ENCODE measurements at regions not wholly inside any gene's neighbourhood (a gene's known extent, or its start where the extent isn't known, plus 50 kb on each side); places are given as distances from the start of the nearest gene placed in this dataset.
A peak's percentile ranks its signal among the peaks of the same experiment; 100 is the strongest.

DNA sequence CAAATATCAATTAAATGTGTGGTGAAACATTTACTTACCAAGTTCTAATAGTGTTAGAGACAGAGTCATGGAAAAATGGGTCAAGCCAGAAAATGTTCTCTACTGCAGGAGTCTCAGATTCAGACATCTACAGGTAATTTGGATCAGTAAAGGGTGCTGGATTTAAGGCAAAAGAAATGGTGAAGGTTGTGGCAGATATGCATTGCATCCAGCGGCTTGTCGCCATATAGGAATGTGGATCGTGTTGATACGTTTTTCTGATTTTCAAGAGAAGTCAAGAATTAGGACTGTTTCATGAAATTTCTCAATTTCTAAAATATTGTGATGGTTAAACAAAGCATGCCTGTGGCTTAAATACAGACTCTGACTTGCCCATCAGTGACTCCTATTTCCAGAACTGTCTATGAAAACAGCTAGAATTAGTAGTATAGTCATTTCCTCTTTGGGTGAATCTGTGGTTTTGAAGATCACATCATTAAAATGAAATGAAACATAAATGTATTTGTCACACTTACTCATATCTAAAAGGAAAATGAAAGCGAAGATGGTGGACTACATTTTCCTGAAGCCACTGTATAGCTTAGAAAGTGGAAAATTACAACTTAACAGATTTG, 110.1 kb upstream of the VEGFC start:
- DNase-seq (ENCODE audit: low read depth): peak; percentile 84

DNA sequence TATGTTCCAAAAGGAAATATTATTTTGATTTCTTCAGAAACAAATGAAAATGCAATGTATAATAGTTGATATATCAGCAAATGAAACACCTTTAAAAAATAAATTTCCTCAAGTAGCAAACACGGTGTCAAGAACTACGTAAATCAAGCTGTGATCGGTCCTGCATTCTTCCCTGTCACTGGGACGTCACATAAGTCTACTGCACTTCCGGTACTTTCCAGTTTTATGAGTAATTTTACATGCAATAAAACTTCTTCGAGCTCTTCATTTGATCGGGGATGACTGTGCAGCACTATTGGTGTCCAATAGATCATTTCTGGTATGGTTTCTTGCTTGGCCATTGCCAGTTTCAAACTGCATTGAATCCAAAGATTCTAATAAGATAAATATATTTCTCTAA, 114.0 kb upstream of the VEGFC start:
- DNase-seq (ENCODE audit: low read depth): no peak

GRCh38 chr4:176910646-176911045, 117.9 kb upstream of the VEGFC start:
- no peak for DNase-seq (ENCODE audit: low read depth)

DNA sequence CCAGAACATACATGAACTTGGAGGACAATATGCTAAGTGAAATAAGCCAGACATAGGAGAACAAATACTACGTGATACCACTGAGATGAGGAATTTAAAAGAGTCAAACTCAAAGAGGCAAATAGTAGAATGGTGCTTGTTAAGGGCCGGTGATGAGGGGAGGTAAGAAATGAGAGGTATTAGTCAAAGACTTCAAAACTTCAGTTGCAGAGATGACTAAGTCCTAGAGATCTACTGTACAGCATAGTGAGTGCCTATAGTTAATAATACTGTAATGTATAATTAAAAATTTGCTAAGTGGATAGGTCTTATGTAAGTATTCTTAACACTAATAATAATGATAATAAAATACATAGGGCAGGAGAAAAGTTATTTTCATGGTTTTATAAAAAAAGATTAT, 126.9 kb upstream of the VEGFC start:
- no peak for DNase-seq (ENCODE audit: low read depth)

- DNase-seq (ENCODE audit: low read depth): peak; percentile 66
Measured at GRCh38 chr4:176920694-176921093, 128.0 kb upstream of the VEGFC start.

- no peak for DNase-seq (ENCODE audit: low read depth)
Measured at GRCh38 chr4:176921256-176921655, 128.5 kb upstream of the VEGFC start.

- DNase-seq (ENCODE audit: low read depth): no peak
Measured at GRCh38 chr4:176924238-176924637, 131.5 kb upstream of the VEGFC start.

- no peak for DNase-seq (ENCODE audit: low read depth)
Measured at GRCh38 chr4:176925962-176926361, 133.2 kb upstream of the VEGFC start.

DNA sequence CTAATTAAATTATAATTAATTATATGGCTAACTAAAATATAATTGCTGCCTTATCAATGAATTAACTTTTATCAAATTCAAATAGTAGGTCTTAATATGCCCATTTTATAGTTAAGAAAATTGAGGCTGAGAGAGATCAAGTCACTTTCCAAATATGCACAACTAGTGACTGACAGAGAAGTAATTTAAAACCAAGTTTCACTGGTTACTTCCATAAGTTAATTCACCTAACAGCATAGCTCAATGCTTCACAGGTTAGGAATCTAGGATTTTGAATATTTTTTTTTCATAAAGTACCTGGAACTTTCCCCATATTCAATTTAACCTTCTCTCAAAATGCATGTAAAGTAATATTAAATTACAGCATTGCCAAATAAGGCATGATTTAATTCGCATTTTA, 134.4 kb upstream of the VEGFC start:
- no peak for DNase-seq (ENCODE audit: low read depth)

DNA sequence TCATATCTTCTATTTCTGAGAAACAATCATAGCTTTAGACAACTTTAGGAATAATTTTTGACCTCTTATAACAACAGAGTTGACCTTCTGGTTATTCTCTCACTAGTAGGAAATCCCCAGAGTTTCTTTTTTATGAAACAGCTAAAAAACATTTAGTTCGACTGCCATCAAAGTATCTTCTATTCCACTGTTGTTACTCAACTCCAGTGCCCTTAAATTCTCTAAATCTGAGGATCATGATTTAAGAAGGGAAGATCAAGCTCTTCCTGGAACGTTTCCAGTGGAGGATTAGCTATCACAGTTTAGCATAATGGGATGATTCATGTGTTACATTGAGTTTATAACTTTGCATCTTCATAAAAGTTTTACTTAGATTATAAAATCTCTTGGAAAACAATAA, 134.9 kb upstream of the VEGFC start:
- peak; percentile 94 for DNase-seq (ENCODE audit: low read depth)

DNA sequence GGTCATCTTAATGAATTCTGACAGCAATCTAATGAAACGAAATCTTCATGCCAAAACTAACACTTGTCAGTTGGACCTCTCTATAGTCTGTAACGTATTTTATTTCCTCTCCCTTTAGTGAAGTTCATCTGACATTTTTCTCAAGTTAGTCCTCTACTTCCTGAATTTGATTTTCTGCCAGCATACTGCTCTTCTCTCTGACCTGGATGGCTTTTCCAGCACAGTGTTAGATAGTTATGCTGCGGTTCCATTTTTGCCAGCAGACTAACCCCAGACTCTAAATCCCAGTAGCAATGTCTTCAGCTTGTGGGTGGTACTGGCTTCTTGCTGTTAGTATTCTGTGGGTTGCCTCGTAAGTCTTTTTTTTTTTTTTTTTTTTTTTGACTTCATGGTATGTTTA, 146.7 kb upstream of the VEGFC start:
- peak; percentile 19 for DNase-seq (ENCODE audit: low read depth)

- DNase-seq (ENCODE audit: low read depth): no peak
Measured at GRCh38 chr4:176945334-176945733, 152.6 kb upstream of the VEGFC start.

GRCh38 chr4:176949029-176949428, 156.3 kb upstream of the VEGFC start:
- no peak for DNase-seq (ENCODE audit: low read depth)

- DNase-seq (ENCODE audit: low read depth): no peak
Measured at GRCh38 chr4:176953021-176953420, 160.3 kb upstream of the VEGFC start.

DNA sequence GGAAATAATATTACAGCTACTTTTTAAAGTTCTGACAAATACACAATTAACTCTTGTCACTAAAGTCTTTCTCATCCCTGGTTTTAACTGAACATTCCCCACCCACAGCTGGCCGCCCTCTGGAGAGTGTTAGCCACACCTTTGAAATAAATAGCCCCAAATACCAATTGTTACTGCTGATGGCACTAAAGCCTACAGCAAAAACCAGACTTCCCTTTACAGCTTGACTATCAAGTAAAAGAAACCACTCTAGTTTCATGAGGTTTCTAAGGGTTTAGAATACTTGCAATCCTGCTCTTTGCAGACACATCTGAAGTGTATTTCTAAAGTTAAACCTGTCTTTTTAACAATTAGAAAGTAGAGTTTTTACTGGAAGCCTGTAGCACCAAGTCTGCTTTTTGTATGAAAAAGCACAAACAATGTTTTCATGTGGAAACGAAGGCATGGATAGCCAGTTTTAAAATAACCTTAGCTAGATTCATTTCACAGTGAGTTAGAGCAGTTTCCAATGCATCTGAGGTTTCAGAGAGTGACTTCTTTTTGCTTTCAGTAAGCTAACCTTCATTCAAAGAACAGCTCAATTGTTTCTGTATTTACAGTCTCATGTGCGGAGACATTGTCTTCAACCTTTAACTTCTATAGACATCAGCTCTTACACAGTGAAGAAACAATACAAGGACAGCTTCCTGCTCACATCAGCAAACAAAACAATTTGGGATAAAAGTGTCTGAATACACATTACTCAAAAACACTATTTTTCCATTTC, 164.8 kb upstream of the VEGFC start:
- DNase-seq (ENCODE audit: low read depth): no peak

DNA sequence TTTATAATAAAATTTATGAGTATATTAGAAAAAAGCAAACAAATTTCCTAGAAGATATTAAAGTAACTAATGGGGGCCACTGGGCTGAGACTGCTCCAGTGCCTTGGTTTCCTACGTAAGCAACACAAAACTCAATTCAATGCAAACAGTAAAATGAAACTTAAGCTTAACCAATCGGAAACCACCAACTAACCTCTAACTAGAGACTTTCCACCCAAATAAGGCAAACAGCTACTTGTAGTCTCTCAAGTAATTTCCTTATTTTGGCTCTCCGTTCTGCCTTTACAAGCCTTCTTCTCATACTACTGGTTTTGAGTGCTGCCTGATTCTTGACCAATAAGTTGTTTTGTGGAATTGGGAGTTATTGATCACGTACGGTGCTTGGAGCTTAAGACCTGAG, 167.3 kb upstream of the VEGFC start:
- no peak for DNase-seq (ENCODE audit: low read depth)

- DNase-seq (ENCODE audit: low read depth): no peak
Measured at GRCh38 chr4:176963121-176963520, 170.4 kb upstream of the VEGFC start.

DNA sequence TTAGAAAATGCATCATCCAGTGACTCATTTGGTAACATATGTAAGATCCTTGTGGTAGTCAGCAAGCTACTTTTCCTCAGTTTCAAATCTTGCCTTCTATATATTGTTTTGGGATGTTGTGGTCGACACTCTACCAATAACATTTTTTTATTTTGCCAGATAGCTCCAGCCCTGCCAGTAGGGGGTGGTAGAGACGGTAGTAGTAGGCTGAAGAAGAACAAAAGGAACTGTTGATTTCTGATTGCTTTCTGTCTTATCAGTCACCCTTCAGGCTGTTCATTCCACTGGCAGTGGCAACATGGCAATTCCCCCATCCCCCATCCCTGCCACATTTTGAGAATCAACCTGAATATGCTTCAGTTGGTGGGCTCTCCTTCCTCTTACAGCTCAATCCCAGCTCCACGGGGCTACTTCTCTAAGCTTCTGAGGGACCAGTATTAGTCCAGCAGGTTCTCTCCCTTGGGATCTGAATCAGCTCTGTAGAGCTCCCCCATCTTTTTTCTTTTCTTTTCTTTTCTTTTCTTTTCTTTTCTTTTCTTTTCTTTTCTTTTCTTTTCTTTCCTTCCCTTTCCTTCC, 171.5 kb upstream of the VEGFC start:
- DNase-seq (ENCODE audit: low read depth): no peak

DNA sequence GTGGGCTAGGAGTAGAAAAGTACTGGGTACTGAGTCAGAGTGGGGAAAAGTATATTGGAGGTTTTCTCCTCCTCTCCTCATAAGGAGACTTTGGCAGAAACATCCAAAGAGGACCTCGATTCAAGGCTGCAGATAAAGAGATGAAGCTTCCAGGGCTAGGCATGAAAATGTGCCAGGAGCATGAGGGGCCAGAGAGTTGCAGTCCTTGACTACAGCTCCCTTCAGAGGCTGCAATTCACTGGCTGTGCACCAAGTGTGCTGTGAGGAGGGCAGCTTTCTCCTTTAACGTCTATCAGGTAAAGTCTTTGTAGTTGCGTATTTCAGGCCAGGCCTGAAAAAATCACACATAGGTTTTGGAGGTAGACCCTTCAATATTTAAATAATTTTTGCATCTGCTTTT, 174.9 kb upstream of the VEGFC start:
- no peak for DNase-seq (ENCODE audit: low read depth)

DNA sequence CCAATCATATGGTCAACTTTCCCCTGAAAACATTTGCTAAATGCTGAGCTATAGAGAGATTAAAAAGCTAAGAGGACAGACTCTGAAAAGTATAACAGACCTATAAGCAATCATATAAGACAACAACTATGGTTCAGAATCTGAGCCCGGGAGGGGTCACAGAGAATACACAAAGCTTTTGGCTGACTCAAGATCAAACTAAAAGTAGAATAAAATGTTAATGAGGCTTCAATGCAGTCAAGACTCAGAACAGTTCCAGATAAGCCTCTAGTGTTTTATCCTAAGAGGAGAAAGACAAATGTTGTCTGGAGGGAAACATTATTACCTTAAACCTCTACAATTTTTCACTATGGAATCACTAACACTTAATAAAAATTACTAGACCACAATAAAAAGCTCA, 175.4 kb upstream of the VEGFC start:
- DNase-seq (ENCODE audit: low read depth): no peak

GRCh38 chr4:176969011-176969410, 176.3 kb upstream of the VEGFC start:
- DNase-seq (ENCODE audit: low read depth): no peak

GRCh38 chr4:176970853-176971252, 178.1 kb upstream of the VEGFC start:
- no peak for DNase-seq (ENCODE audit: low read depth)

DNA sequence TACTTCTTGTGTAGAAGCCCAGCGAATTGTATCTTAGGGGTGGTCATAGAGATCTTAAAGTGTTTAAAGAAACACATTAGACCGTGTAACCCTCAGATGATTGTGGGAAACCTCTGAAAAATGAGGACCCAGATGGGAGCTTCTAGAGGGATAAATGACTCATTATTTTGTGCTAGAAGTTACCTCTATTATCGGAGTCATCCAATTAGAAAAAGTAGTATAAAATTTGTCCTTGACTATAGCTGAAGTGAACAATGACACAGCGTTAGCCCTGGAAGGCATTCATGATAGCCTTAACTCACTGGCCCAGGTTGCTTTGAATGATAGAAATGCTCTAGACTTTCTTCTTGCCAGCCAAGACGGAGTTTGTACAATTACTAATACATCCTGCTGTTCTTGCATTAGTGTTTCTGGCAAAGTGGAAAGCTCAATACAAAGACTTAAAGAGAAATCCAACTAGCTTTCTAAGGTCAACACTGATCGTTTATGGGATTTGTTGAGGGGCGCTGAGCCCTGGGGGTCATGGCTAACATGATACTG, 178.9 kb upstream of the VEGFC start:
- no peak for DNase-seq (ENCODE audit: low read depth)
